BLaER1 treated with 17β-estradiol and CSF1 and Interleukin-3, amounts not matched to agents 10 nM and 100 nM (cell line): ENCODE measurements at regions not wholly inside any gene's neighbourhood (a gene's known extent, or its start where the extent isn't known, plus 50 kb on each side); places are given as distances from the start of the nearest gene placed in this dataset.

Experiments used
- H3K27ac ChIP-seq, 11 experiments: shearing (Covaris generic); formaldehyde crosslinking; 2 replicates each; pipeline ENCODE4 v1.8.1; 2022
- H3K27me3 ChIP-seq, 11 experiments: shearing (Covaris generic); formaldehyde crosslinking; 2 replicates each; pipeline ENCODE4 v1.8.1; 2022
- H3K36me3 ChIP-seq, 11 experiments: shearing (Covaris generic); formaldehyde crosslinking; 2 replicates each; pipeline ENCODE4 v1.8.1; 2022
- H3K4me1 ChIP-seq, 10 experiments: shearing (Covaris generic); formaldehyde crosslinking; 2 replicates each; pipeline ENCODE4 v1.8.1; 2022
- H3K4me2 ChIP-seq, 11 experiments: shearing (Covaris generic); formaldehyde crosslinking; 2 replicates each; pipeline ENCODE4 v1.8.1; 2022
- H3K4me3 ChIP-seq, 10 experiments: shearing (Covaris generic); formaldehyde crosslinking; 2 replicates each; pipeline ENCODE4 v1.8.1; 2022
- H3K9ac ChIP-seq, 11 experiments: shearing (Covaris generic); formaldehyde crosslinking; 2 replicates each; pipeline ENCODE4 v1.8.1; 2022
- H3K9me3 ChIP-seq, 11 experiments: shearing (Covaris generic); formaldehyde crosslinking; replicated peaks in 1 of 11; 2 replicates each; pipeline ENCODE4 v1.8.1; 2022
- H4K20me1 ChIP-seq, 11 experiments: shearing (Covaris generic); formaldehyde crosslinking; 2 replicates each; pipeline ENCODE4 v1.8.1; 2022
- Cebpa-rat ChIP-seq, 11 experiments: shearing (Covaris generic); IDR thresholded peaks; 2 replicates each; pipeline ENCODE4 v1.8.1; 2022

- no peaks in the 10 kb centered on the region for H3K27me3 ChIP-seq
- no peak overlapping the region for H3K4me2 ChIP-seq
- no peaks in the 10 kb centered on the region for H3K9me3 ChIP-seq
- H3K4me3 ChIP-seq: no peak overlapping the region
- no peak for TF ChIP-seq Cebpa-rat (IDR thresholded peaks at IDR 0.05)
- H4K20me1 ChIP-seq: no peaks in the 10 kb centered on the region
- peaks cover 0 to 20% (median 0%) of the 10 kb centered on the region in 10 experiments; a peak in 4 of 20 replicates for H3K4me1 ChIP-seq
- H3K27ac ChIP-seq: no peak overlapping the region
- H3K9ac ChIP-seq: no peak overlapping the region
- H3K36me3 ChIP-seq: no peaks in the 10 kb centered on the region
Observed at GRCh38 chr12:94799136-94799535, 148.8 kb upstream of the TMCC3 start.

- peaks cover 0 to 10% (median under 1%) of the 10 kb centered on the region in 10 experiments; a peak in 5 of 20 replicates for H3K4me1 ChIP-seq
- H3K9me3 ChIP-seq: no peaks in the 10 kb centered on the region
- no peak overlapping the region for H3K4me3 ChIP-seq
- H4K20me1 ChIP-seq: no peaks in the 10 kb centered on the region
- no peak for TF ChIP-seq Cebpa-rat (IDR thresholded peaks at IDR 0.05)
- H3K4me2 ChIP-seq: no peak overlapping the region
- no peak overlapping the region for H3K27ac ChIP-seq
- H3K36me3 ChIP-seq: no peaks in the 10 kb centered on the region
- H3K27me3 ChIP-seq: no peaks in the 10 kb centered on the region
- H3K9ac ChIP-seq: no peak overlapping the region
Observed at GRCh38 chr12:94798113-94798512, 147.8 kb upstream of the TMCC3 start.

- H3K9me3 ChIP-seq: no peaks in the 10 kb centered on the region
- no peak for TF ChIP-seq Cebpa-rat (IDR thresholded peaks at IDR 0.05)
- H3K4me1 ChIP-seq: peaks cover 0 to 11% (median 4%) of the 10 kb centered on the region in 10 experiments; a peak in 10 of 20 replicates
- H3K36me3 ChIP-seq: no peaks in the 10 kb centered on the region
- no peak overlapping the region for H3K4me3 ChIP-seq
- no peak overlapping the region for H3K9ac ChIP-seq
- H4K20me1 ChIP-seq: no peaks in the 10 kb centered on the region
- H3K27ac ChIP-seq: no peak overlapping the region
- no peak overlapping the region for H3K4me2 ChIP-seq
- H3K27me3 ChIP-seq: no peaks in the 10 kb centered on the region
Observed at GRCh38 chr12:94795520-94795919, 145.2 kb upstream of the TMCC3 start.

GRCh38 chr12:94795044-94795443 is 144.7 kb upstream of the TMCC3 start:
- Histone ChIP-seq H3K9ac (no peak overlapping the region), H4K20me1 (no peaks in the 10 kb centered on the region), H3K9me3 (no peaks in the 10 kb centered on the region), H3K27me3 (no peaks in the 10 kb centered on the region), H3K27ac (no peak overlapping the region), H3K4me2 (no peak overlapping the region), H3K4me3 (no peak overlapping the region), H3K36me3 (no peaks in the 10 kb centered on the region), H3K4me1 (peaks cover 0 to 11% (median 4%) of the 10 kb centered on the region in 10 experiments; a peak in 10 of 20 replicates)
- TF ChIP-seq Cebpa-rat (IDR thresholded peaks at IDR 0.05): no peak

GRCh38 chr12:94793191-94793595 is 142.8 kb upstream of the TMCC3 start:
- Histone ChIP-seq H4K20me1 (no peaks in the 10 kb centered on the region), H3K36me3 (no peaks in the 10 kb centered on the region), H3K9ac (no peak overlapping the region), H3K4me1 (peaks cover 0 to 11% (median 4%) of the 10 kb centered on the region in 10 experiments; a peak in 10 of 20 replicates), H3K27ac (no peak overlapping the region), H3K27me3 (no peaks in the 10 kb centered on the region), H3K4me3 (no peak overlapping the region), H3K4me2 (peak overlapping the region in 5 of 11 experiments; percentile 35 to 60 (median 42); a peak in 3 of 22 replicates), H3K9me3 (no peaks in the 10 kb centered on the region)
- no peak for TF ChIP-seq Cebpa-rat (IDR thresholded peaks at IDR 0.05)

- no peak overlapping the region for H3K27ac ChIP-seq
- no peaks in the 10 kb centered on the region for H3K27me3 ChIP-seq
- H3K4me2 ChIP-seq: peak overlapping the region in 5 of 11 experiments; percentile 35 to 60 (median 42); a peak in 10 of 22 replicates
- no peaks in the 10 kb centered on the region for H4K20me1 ChIP-seq
- H3K4me1 ChIP-seq: peaks cover 0 to 11% (median 4%) of the 10 kb centered on the region in 10 experiments; a peak in 10 of 20 replicates
- TF ChIP-seq Cebpa-rat (IDR thresholded peaks at IDR 0.05): peak in 2 of 11 experiments; percentile 23 to 50; a peak in 3 of 22 replicates
- H3K36me3 ChIP-seq: no peaks in the 10 kb centered on the region
- no peaks in the 10 kb centered on the region for H3K9me3 ChIP-seq
- H3K9ac ChIP-seq: no peak overlapping the region
- H3K4me3 ChIP-seq: no peak overlapping the region
Observed at GRCh38 chr12:94792693-94793092, 142.3 kb upstream of the TMCC3 start.

- Histone ChIP-seq H3K36me3 (no peaks in the 10 kb centered on the region), H3K27ac (no peak overlapping the region), H3K9me3 (no peaks in the 10 kb centered on the region), H3K9ac (no peak overlapping the region), H3K27me3 (no peaks in the 10 kb centered on the region), H4K20me1 (no peaks in the 10 kb centered on the region), H3K4me1 (peaks cover 0 to 11% (median 4%) of the 10 kb centered on the region in 10 experiments; a peak in 10 of 20 replicates), H3K4me3 (no peak overlapping the region), H3K4me2 (no peak overlapping the region; a peak in 1 of 22 replicates)
- no peak for TF ChIP-seq Cebpa-rat (IDR thresholded peaks at IDR 0.05)
Observed at GRCh38 chr12:94791933-94792332, 141.6 kb upstream of the TMCC3 start.

GRCh38 chr12:94790825-94791224 is 140.5 kb upstream of the TMCC3 start:
- Histone ChIP-seq H3K9me3 (peaks cover 0 to under 1% (median 0%) of the 10 kb centered on the region in 11 experiments; a peak in 1 of 22 replicates), H3K9ac (no peak overlapping the region), H3K36me3 (no peaks in the 10 kb centered on the region), H3K4me1 (peaks cover 0 to 11% (median 4%) of the 10 kb centered on the region in 10 experiments; a peak in 10 of 20 replicates), H3K27me3 (no peaks in the 10 kb centered on the region), H3K4me2 (no peak overlapping the region), H3K27ac (no peak overlapping the region), H3K4me3 (no peak overlapping the region), H4K20me1 (no peaks in the 10 kb centered on the region)
- no peak for TF ChIP-seq Cebpa-rat (IDR thresholded peaks at IDR 0.05)

- no peak for TF ChIP-seq Cebpa-rat (IDR thresholded peaks at IDR 0.05)
- H3K27ac ChIP-seq: no peak overlapping the region
- peaks cover 0 to 11% (median 4%) of the 10 kb centered on the region in 10 experiments; a peak in 10 of 20 replicates for H3K4me1 ChIP-seq
- H3K4me2 ChIP-seq: no peak overlapping the region
- H3K9ac ChIP-seq: no peak overlapping the region
- H3K4me3 ChIP-seq: no peak overlapping the region
- H3K27me3 ChIP-seq: no peaks in the 10 kb centered on the region
- H4K20me1 ChIP-seq: no peaks in the 10 kb centered on the region
- H3K9me3 ChIP-seq: peaks cover 0 to 5% (median 0%) of the 10 kb centered on the region in 11 experiments; a peak in 1 of 22 replicates
- H3K36me3 ChIP-seq: no peaks in the 10 kb centered on the region
Observed at GRCh38 chr12:94790370-94790769, 140.0 kb upstream of the TMCC3 start.
